ENCODE measurements at regions not wholly inside any gene's neighbourhood (a gene's known extent, or its start where the extent isn't known, plus 50 kb on each side); places are given as distances from the start of the nearest gene placed in this dataset.
A peak's percentile ranks its signal among the peaks of the same experiment; 100 is the strongest.

DNA sequence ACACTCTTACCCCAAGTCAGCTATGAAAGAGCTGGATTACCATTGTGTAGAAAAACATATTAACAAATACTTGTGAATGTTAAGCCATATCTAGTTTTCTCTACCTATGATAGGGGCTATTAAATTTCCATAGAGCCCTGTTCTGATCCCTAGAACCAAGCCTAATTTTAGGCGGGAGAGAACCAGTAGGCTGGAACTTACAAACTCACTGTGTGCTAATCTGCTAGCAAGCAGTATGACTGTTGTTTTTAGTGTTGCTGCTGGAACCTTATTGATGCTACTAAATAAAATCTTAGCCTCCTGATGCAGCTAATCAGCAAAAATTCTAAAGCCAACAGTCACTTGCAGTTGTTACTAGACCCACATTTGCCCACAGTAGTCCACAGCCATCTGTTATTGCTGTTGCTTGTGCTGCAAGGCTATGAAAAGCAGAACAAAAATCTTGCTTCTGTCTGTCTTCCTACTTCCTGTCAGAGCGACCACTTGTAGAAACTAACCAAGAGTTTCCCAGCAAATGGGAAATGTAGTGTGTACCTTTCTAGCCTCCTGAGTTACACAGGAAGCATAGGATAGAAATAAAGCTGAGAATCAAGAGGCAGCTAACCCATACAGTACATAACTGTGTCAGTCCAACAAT lies 368.4 kb downstream of the ARL4A start:
- no peaks in the 10 kb centered on the region for H3K36me3 ChIP-seq (replicated peaks in 1 of 2)
- H3K4me3 ChIP-seq, result no peak overlapping the region
- H3K9me3 ChIP-seq (replicated peaks in 1 of 3), result no peaks in the 10 kb centered on the region
- H3K4me1 ChIP-seq (replicated peaks in 1 of 2), result no peaks in the 10 kb centered on the region
- DNase-seq, result no peak
- 62 to 70% (median 68%) methylated on average over 2 of the region's 2 CpGs for WGBS, 4 donors
- H3K27ac ChIP-seq, result no peak overlapping the region
- intact Hi-C loops (cut with DNase I), result no loop called here
- H3K27me3 ChIP-seq, result no peaks in the 10 kb centered on the region
- TF ChIP-seq, protein P1, sequence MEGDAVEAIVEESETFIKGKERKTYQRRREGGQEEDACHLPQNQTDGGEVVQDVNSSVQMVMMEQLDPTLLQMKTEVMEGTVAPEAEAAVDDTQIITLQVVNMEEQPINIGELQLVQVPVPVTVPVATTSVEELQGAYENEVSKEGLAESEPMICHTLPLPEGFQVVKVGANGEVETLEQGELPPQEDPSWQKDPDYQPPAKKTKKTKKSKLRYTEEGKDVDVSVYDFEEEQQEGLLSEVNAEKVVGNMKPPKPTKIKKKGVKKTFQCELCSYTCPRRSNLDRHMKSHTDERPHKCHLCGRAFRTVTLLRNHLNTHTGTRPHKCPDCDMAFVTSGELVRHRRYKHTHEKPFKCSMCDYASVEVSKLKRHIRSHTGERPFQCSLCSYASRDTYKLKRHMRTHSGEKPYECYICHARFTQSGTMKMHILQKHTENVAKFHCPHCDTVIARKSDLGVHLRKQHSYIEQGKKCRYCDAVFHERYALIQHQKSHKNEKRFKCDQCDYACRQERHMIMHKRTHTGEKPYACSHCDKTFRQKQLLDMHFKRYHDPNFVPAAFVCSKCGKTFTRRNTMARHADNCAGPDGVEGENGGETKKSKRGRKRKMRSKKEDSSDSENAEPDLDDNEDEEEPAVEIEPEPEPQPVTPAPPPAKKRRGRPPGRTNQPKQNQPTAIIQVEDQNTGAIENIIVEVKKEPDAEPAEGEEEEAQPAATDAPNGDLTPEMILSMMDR (IDR thresholded peaks at IDR 0.05), result no peak
- no peak for TF ChIP-seq POLR2A (IDR thresholded peaks at IDR 0.05)

DNA sequence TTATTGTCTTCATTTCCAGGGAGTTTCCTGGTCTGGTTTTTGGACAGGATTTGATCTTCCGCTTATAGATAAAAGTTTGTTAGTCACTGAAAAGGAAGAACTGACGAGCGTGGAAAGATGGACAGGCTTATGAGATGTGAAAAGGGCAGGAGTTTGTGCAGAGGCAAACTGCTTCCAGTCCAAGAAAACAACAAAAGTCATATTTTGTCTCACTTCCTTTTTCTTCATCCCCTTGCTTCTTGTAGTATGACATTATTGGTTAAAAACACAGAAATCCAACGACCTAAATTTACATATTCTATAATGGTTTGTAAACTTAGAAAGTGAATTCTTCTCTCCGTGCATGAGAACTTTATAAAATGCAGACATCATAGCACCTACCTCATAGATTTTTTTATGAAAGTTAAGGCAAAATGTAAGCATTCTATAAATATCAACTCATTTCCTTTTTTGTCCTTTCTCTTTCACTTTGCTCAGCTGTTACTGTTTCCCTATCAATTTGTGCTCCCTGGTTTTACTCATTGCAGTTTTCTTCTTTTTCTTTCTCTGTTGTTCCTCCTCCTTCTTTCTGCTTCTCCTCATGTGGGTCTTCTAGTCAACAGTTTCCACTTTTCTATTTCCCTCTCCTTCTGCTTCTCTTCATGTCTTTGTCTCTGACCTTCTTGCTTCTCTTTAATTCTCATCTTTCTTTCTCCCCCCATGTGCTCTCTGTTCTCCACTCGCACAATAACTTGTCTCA lies 370.2 kb downstream of the ARL4A start:
- WGBS, 4 donors, result 55 to 63% (median 57%) methylated on average over 6 of the region's 6 CpGs
- DNase-seq, result peak in 1 of 7 donors; percentile 1
- Histone ChIP-seq H3K4me1 (replicated peaks in 1 of 2) (no peaks in the 10 kb centered on the region), H3K27me3 (no peaks in the 10 kb centered on the region), H3K4me3 (peak overlapping the region in 1 of 4 donors; percentile 7), H3K27ac (peak overlapping the region in 1 of 5 donors; percentile 4), H3K9me3 (replicated peaks in 1 of 3) (no peaks in the 10 kb centered on the region), H3K36me3 (replicated peaks in 1 of 2) (no peaks in the 10 kb centered on the region)
- intact Hi-C loops (cut with DNase I), result no loop called here
- no peak for TF ChIP-seq POLR2A (IDR thresholded peaks at IDR 0.05)
- TF ChIP-seq, protein P1 (IDR thresholded peaks at IDR 0.05), result no peak

DNA sequence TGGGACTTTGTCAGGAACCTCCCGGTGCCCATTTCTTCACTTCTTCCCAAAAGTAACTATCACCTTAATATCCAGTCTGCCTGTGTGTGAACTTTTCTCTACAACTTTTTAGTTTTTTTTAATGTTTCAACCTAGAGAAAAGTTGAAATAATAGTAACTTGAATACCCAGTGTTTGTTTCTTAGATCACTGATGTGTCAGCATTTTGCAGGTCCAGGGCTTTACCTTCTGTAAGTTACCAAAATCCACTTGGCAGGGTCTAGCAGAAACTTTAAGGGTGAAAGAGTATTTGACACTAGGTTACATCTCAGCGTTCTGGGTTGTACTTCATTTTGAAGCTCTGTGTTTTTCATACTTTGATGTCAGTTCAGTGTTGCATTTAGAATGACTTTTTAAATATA lies 372.7 kb downstream of the ARL4A start:
- TF ChIP-seq POLR2A (IDR thresholded peaks at IDR 0.05), result no peak
- H3K4me1 ChIP-seq (replicated peaks in 1 of 2), result no peaks in the 10 kb centered on the region
- DNase-seq, result no peak
- H3K9me3 ChIP-seq (replicated peaks in 1 of 3), result no peaks in the 10 kb centered on the region
- H3K27ac ChIP-seq, result no peak overlapping the region
- 78 to 84% (median 80%) methylated on average over 2 of the region's 2 CpGs for WGBS, 4 donors
- no peaks in the 10 kb centered on the region for H3K27me3 ChIP-seq
- no peaks in the 10 kb centered on the region for H3K36me3 ChIP-seq (replicated peaks in 1 of 2)
- no peak overlapping the region for H3K4me3 ChIP-seq
- intact Hi-C loops (cut with DNase I), result no loop called here

DNA sequence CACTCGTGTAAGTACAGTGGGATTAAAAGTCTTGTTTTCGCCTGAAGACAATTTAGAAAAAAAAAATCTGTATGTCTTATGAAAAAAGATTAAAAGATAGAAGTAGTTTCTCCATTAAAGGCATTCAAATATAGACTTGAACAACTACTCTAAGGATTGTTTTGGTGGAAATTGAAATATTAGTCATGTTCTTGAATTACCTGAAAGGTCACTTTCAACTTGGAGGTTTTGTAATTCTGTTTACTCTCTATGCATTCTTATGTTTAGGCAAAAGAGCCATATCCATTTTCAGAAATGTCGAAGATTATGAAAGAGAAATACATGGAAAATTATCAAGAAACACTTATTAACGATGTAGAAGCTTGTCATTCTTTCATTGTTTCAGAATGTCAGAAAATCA lies 373.7 kb downstream of the ARL4A start:
- Histone ChIP-seq H3K27me3 (no peaks in the 10 kb centered on the region), H3K36me3 (replicated peaks in 1 of 2) (no peaks in the 10 kb centered on the region), H3K4me1 (replicated peaks in 1 of 2) (no peaks in the 10 kb centered on the region), H3K9me3 (replicated peaks in 1 of 3) (no peaks in the 10 kb centered on the region), H3K4me3 (no peak overlapping the region), H3K27ac (no peak overlapping the region)
- DNase-seq, result no peak
- 82 to 84% (median 83%) methylated on average over 4 of the region's 4 CpGs for WGBS, 4 donors
- TF ChIP-seq, protein P1 (IDR thresholded peaks at IDR 0.05), result no peak
- TF ChIP-seq POLR2A (IDR thresholded peaks at IDR 0.05), result no peak
- intact Hi-C loops (cut with DNase I), result no loop called here
